H1 (cell line): ENCODE measurements at regions not wholly inside any gene's neighbourhood (a gene's known extent, or its start where the extent isn't known, plus 50 kb on each side); places are given as distances from the start of the nearest gene placed in this dataset.

Experiments
- CTCF ChIA-PET: fragments of 300-600 bp; sonication (Branson Sonifier 250); formaldehyde crosslinking; loops from one replicate; lab custom pipeline; 2021; ENCODE audit not compliant: partially characterized antibody; lab: Charles Lee
- POLR2A ChIA-PET: fragments of 300-600 bp; sonication (Branson Sonifier 250); formaldehyde crosslinking; loops from one replicate; lab custom pipeline; 2021; ENCODE audit warnings: inconsistent platforms; ENCODE audit not compliant: partially characterized antibody; lab: Charles Lee
- DNase-seq, 2 experiments: peaks; one replicate each; pipeline versions ENCODE4 v3.0.0 to v3.0.0-alpha.2; 2010 to 2022; ENCODE audit warnings: low spot score in 2 of 2, low read depth in 1 of 2, mixed read lengths in 1 of 2
- FAIRE-seq: peaks from 2 replicates; lab custom pipeline; 2011; peaks lifted over from hg19 to GRCh38; lab: Jason Lieb, UNC
- H2AFZ ChIP-seq: 2 replicates; pipeline ENCODE4 v1.8.1; 2012; ENCODE audit warnings: low read length, inconsistent platforms
- H2AK5ac ChIP-seq: 2 replicates; pipeline ENCODE4 v1.6.1; 2013; ENCODE audit warnings: low read depth, low read length
- H2BK120ac ChIP-seq: replicated peaks from 2 replicates; pipeline ENCODE3; 2013; ENCODE audit warnings: low read depth, low read length, inconsistent platforms
- H2BK12ac ChIP-seq: 2 replicates; pipeline ENCODE4 v1.6.1; 2013; ENCODE audit warnings: low read depth, low read length
- H2BK15ac ChIP-seq: 2 replicates; pipeline ENCODE4 v1.6.1; 2013; ENCODE audit warnings: low read length
- H2BK20ac ChIP-seq: 2 replicates; pipeline ENCODE4 v1.6.1; 2013; ENCODE audit warnings: low read length
- H2BK5ac ChIP-seq: 2 replicates; pipeline ENCODE4 v1.6.1; 2013; ENCODE audit warnings: low read depth, low read length
- H3K14ac ChIP-seq: 2 replicates; pipeline ENCODE4 v1.6.1; 2013; ENCODE audit warnings: inconsistent platforms; ENCODE audit not compliant: insufficient read length
- H3K18ac ChIP-seq: 2 replicates; pipeline ENCODE4 v1.6.1; 2013; ENCODE audit warnings: low read length; ENCODE audit errors: extremely low read depth
- H3K23ac ChIP-seq: 2 replicates; pipeline ENCODE4 v1.6.1; 2013; ENCODE audit warnings: inconsistent platforms; ENCODE audit not compliant: insufficient read length
- H3K23me2 ChIP-seq: 2 replicates; pipeline ENCODE4 v1.6.1; 2013; ENCODE audit warnings: low read depth, low read length
- H3K27ac ChIP-seq: 2 replicates; pipeline ENCODE4 v1.6.1; 2011; ENCODE audit warnings: low read depth, low read length, inconsistent platforms
- H3K27me3 ChIP-seq, 4 experiments: replicated peaks in 1 of 4; 1 replicate in 1 of 4; 2 replicates in 3 of 4; pipeline versions ENCODE4 v1.6.1 to v1.8.1; 2011 to 2013; ENCODE audit warnings: low read length in 3 of 4, mild to moderate bottlenecking in 3 of 4, inconsistent platforms in 2 of 4, mixed read lengths in 2 of 4, moderate library complexity in 1 of 4; ENCODE audit not compliant: control insufficient read depth in 3 of 4, insufficient read depth in 3 of 4; ENCODE audit errors: extremely low read depth in 1 of 4
- H3K36me3 ChIP-seq, 4 experiments: 2 replicates each; pipeline versions ENCODE4 v1.6.1 to v1.8.1; 2011 to 2013; ENCODE audit warnings: mild to moderate bottlenecking in 4 of 4, low read length in 3 of 4, moderate library complexity in 2 of 4, control low read depth in 1 of 4, inconsistent platforms in 1 of 4; ENCODE audit not compliant: insufficient read depth in 4 of 4, control insufficient read depth in 2 of 4
- H3K4ac ChIP-seq: replicated peaks from 2 replicates; pipeline ENCODE3; 2013; ENCODE audit warnings: low read length, low read depth, mixed read lengths, inconsistent platforms; ENCODE audit not compliant: insufficient read length
- H3K4me1 ChIP-seq, 4 experiments: replicated peaks in 1 of 4; 1 replicate in 1 of 4; 2 replicates in 3 of 4; pipeline versions ENCODE4 v1.6.1 to v1.8.1; 2011 to 2013; ENCODE audit warnings: low read length in 3 of 4, inconsistent platforms in 2 of 4, mixed read lengths in 1 of 4; ENCODE audit not compliant: insufficient read depth in 4 of 4, control insufficient read depth in 3 of 4
- H3K4me2 ChIP-seq, 2 experiments: 2 replicates each; pipeline versions ENCODE4 v1.6.1 to v1.8.1; 2011 to 2013; ENCODE audit warnings: low read depth in 2 of 2, low read length in 2 of 2, control low read depth in 1 of 2, inconsistent platforms in 1 of 2, mild to moderate bottlenecking in 1 of 2; ENCODE audit not compliant: insufficient read depth in 1 of 2
- H3K4me3 ChIP-seq, 4 experiments: fragments of 200-600, 300-600 bp in 1 of 4; sonication (generic), shearing (Covaris generic), sonication (Bioruptor Twin) in 1 of 4; 2 replicates each; pipeline versions ENCODE4 v1.5.1 to v1.8.1; 2011 to 2016; ENCODE audit warnings: low read length in 4 of 4, low read depth in 3 of 4, control low read depth in 2 of 4, inconsistent platforms in 2 of 4, mild to moderate bottlenecking in 2 of 4, mixed read lengths in 1 of 4, moderate library complexity in 1 of 4; ENCODE audit not compliant: insufficient read depth in 2 of 4; ENCODE audit errors: extremely low read depth in 1 of 4
- H3K56ac ChIP-seq: replicated peaks from 2 replicates; pipeline ENCODE3; 2013; ENCODE audit warnings: low read depth, mild to moderate bottlenecking, mixed read lengths, low read length, inconsistent platforms; ENCODE audit not compliant: insufficient read length
- H3K79me1 ChIP-seq: 2 replicates; pipeline ENCODE4 v1.6.1; 2013; ENCODE audit warnings: low read depth, low read length, control low read depth
- H3K79me2 ChIP-seq, 2 experiments: 2 replicates each; pipeline versions ENCODE4 v1.6.1 to v1.8.1; 2012 to 2013; ENCODE audit warnings: low read length in 2 of 2, mild to moderate bottlenecking in 2 of 2, inconsistent platforms in 1 of 2; ENCODE audit not compliant: insufficient read depth in 2 of 2, control insufficient read depth in 1 of 2
- H3K9ac ChIP-seq, 4 experiments: replicated peaks in 1 of 4; 1 replicate in 1 of 4; 2 replicates in 3 of 4; pipeline versions ENCODE4 v1.6.1 to v1.8.1; 2011 to 2013; ENCODE audit warnings: low read depth in 3 of 4, low read length in 3 of 4, control low read depth in 2 of 4, mild to moderate bottlenecking in 2 of 4, moderate library complexity in 2 of 4, inconsistent platforms in 1 of 4; ENCODE audit errors: extremely low read depth in 1 of 4
- H3K9me3 ChIP-seq, 2 experiments: 2 replicates each; pipeline versions ENCODE4 v1.6.1 to v1.8.1; 2012 to 2013; ENCODE audit warnings: mild to moderate bottlenecking in 2 of 2, moderate library complexity in 2 of 2, control low read depth in 1 of 2, inconsistent platforms in 1 of 2, low read depth in 1 of 2, low read length in 1 of 2, mixed read lengths in 1 of 2; ENCODE audit not compliant: insufficient read depth in 2 of 2
- H4K20me1 ChIP-seq, 2 experiments: replicated peaks in 1 of 2; 2 replicates each; pipeline versions ENCODE3 to v1.8.1; 2011 to 2013; ENCODE audit warnings: inconsistent platforms in 2 of 2, low read length in 2 of 2, mild to moderate bottlenecking in 1 of 2; ENCODE audit not compliant: insufficient read depth in 2 of 2, control insufficient read depth in 1 of 2
- H4K5ac ChIP-seq: 2 replicates; pipeline ENCODE4 v1.6.1; 2013; ENCODE audit warnings: low read length, low read depth, mixed read lengths, inconsistent platforms; ENCODE audit not compliant: insufficient read length
- H4K8ac ChIP-seq: 2 replicates; pipeline ENCODE4 v1.8.0; 2013; ENCODE audit warnings: mild to moderate bottlenecking, moderate library complexity, low read length, inconsistent platforms; ENCODE audit not compliant: insufficient read depth; ENCODE audit errors: extremely low read depth
- H4K91ac ChIP-seq: replicated peaks from 2 replicates; pipeline ENCODE3; 2013; ENCODE audit warnings: low read length, mixed read lengths, inconsistent platforms; ENCODE audit not compliant: insufficient read length
- CTBP2 ChIP-seq: IDR thresholded peaks from 2 replicates; pipeline ENCODE4 v1.7.0; 2011; ENCODE audit warnings: borderline replicate concordance, mild to moderate bottlenecking, moderate library complexity, mixed read lengths, low read length; ENCODE audit not compliant: insufficient read depth, insufficient read length
- CTCF ChIP-seq, 3 experiments: IDR thresholded peaks; 1 replicate in 2 of 3; 2 replicates in 1 of 3; pipeline versions ENCODE4 v1.5.1 to v1.6.1; 2011; ENCODE audit warnings: low read length in 3 of 3, mild to moderate bottlenecking in 3 of 3, inconsistent platforms in 2 of 3, low read depth in 1 of 3, moderate library complexity in 1 of 3; ENCODE audit not compliant: insufficient read depth in 1 of 3; ENCODE audit errors: control extremely low read depth in 1 of 3
- FOSL1 ChIP-seq: IDR thresholded peaks from 2 replicates; pipeline ENCODE4 v1.6.1; 2011; ENCODE audit warnings: mild to moderate bottlenecking, low read depth, low read length, moderate library complexity; ENCODE audit not compliant: insufficient read depth
- KDM4A ChIP-seq: IDR thresholded peaks from one replicate; pipeline ENCODE4 v1.7.1; 2012; ENCODE audit warnings: low read depth, mild to moderate bottlenecking, moderate library complexity, low read length, inconsistent platforms; ENCODE audit not compliant: severe bottlenecking
- SIN3A ChIP-seq, 2 experiments: IDR thresholded peaks in 1 of 2; conservative IDR thresholded peaks in 1 of 2; 2 replicates each; pipeline ENCODE4 v1.6.1; 2011 to 2012; ENCODE audit warnings: low read length in 2 of 2, improper control_type of control experiment in 1 of 2, low read depth in 1 of 2, mild to moderate bottlenecking in 1 of 2
- SUZ12 ChIP-seq: fragments of 200-600 bp; sonication (generic); IDR thresholded peaks from 2 replicates; pipeline ENCODE4 v1.6.1; 2012; ENCODE audit warnings: mild to moderate bottlenecking, inconsistent platforms, low read length, moderate library complexity, mixed read lengths
- TAF7 ChIP-seq: optimal IDR thresholded peaks from 2 replicates; pipeline ENCODE3; 2011; ENCODE audit warnings: low read depth, mild to moderate bottlenecking, inconsistent platforms, low read length, moderate library complexity, borderline replicate concordance
- TEAD4 ChIP-seq: IDR thresholded peaks from 2 replicates; pipeline ENCODE4 v1.6.1; 2012; ENCODE audit warnings: low read depth, low read length, inconsistent platforms, mixed read lengths
- USF2 ChIP-seq: IDR thresholded peaks from 2 replicates; pipeline ENCODE4 v1.6.1; 2011; ENCODE audit warnings: low read length, improper control_type of control experiment
- ZNF274 ChIP-seq: IDR thresholded peaks from 2 replicates; pipeline ENCODE4 v1.7.0; 2012; ENCODE audit warnings: low read length, borderline replicate concordance; ENCODE audit errors: extremely low read depth
- WGBS, 2 experiments: shearing (Covaris generic) in 1 of 2; methylation state at CpG; one replicate each; pipeline versions ENCODE4 v1.1.6 to v1.1.7; 2013 to 2015; ENCODE audit warnings: low lambda C conversion rate in 2 of 2, mixed read lengths in 2 of 2, inconsistent platforms in 1 of 2, low coverage in 1 of 2, missing lambda C conversion rate in 1 of 2; ENCODE audit not compliant: insufficient replicate concordance in 2 of 2, insufficient coverage in 1 of 2, insufficient read length in 1 of 2; ENCODE audit errors: extremely low coverage in 1 of 2, missing lambda C conversion rate in 1 of 2; 5-methylcytosine and 5-hydroxymethylcytosine counted together

GRCh38 chr7:10038351-10038750 is 935.3 kb upstream of the PHF14 start:
- Histone ChIP-seq H4K20me1 (no peaks in the 10 kb centered on the region), H3K56ac (no peak overlapping the region), H3K14ac (no peak overlapping the region), H2BK12ac (no peak overlapping the region), H3K4me2 (no peak overlapping the region), H3K23ac (no peak overlapping the region), H3K36me3 (no peaks in the 10 kb centered on the region), H3K79me1 (no peaks in the 10 kb centered on the region), H2BK15ac (no peak overlapping the region), H4K5ac (no peak overlapping the region), H3K4me1 (peaks cover 0 to 7% (median 0%) of the 10 kb centered on the region in 4 experiments; a peak in 2 of 7 replicates), H3K4me3 (no peak overlapping the region), H3K79me2 (no peaks in the 10 kb centered on the region), H2AK5ac (no peak overlapping the region), H2BK5ac (no peak overlapping the region), H3K18ac (no peak overlapping the region), H4K91ac (no peak overlapping the region), H4K8ac (no peak overlapping the region), H3K9ac (no peak overlapping the region), H3K27me3 (no peaks in the 10 kb centered on the region), H2BK120ac (no peak overlapping the region), H3K23me2 (no peaks in the 10 kb centered on the region), H2AFZ (peak overlapping the region; percentile 60; the same call in 1 of the 2 replicates), H3K27ac (no peak overlapping the region), H3K9me3 (no peaks in the 10 kb centered on the region), H2BK20ac (no peak overlapping the region), H3K4ac (no peak overlapping the region)
- FAIRE-seq (no peak), DNase-seq (no peak)
- ChIA-PET POLR2A (no interaction called here), CTCF (interaction anchor here (0.5 to 0.7 kb wide), 2 partner anchors 41 to 1918 kb away, joined by 3 read pairs; no protein-coding TSS in a partner anchor)
- 89% methylated on average over 1 of the region's 1 CpG; no CpG with 5 or more reads in 1 of the 2 experiments for WGBS, 2 experiments
- TF ChIP-seq KDM4A (no peak), ZNF274 (no peak), CTCF (IDR thresholded peaks at IDR 0.05; ENCODE audit: control extremely low read depth in 1 of 3, insufficient read depth in 1 of 3, low read depth in 1 of 3, low read length in 3 of 3) (no peak), TAF7 (no peak), SUZ12 (no peak), TEAD4 (no peak), CTBP2 (no peak), USF2 (no peak), SIN3A (conservative IDR thresholded peaks at IDR 0.05 in 1 of 2, IDR thresholded peaks at IDR 0.05 in 1 of 2; ENCODE audit: low read depth in 1 of 2, low read length in 2 of 2) (no peak), FOSL1 (no peak)
